OCI-LY1 (cell line): ENCODE measurements at regions not wholly inside any gene's neighbourhood (a gene's known extent, or its start where the extent isn't known, plus 50 kb on each side); places are given as distances from the start of the nearest gene placed in this dataset.

ENCODE experiments used
- H2AFZ ChIP-seq: fragments of 200-600 bp; sonication (generic), shearing (Covaris generic); 2 replicates; pipeline ENCODE4 v1.6.0; 2014; ENCODE audit warnings: antibody characterized with exemption, mild to moderate bottlenecking, low read length
- H3F3A ChIP-seq: fragments of 200-600 bp; sonication (generic), shearing (Covaris generic); 2 replicates; pipeline ENCODE4 v1.6.0; 2014; ENCODE audit warnings: mild to moderate bottlenecking, antibody characterized with exemption, low read length, moderate library complexity; ENCODE audit not compliant: insufficient read depth
- H3K27ac ChIP-seq: fragments of 200-600 bp; sonication (generic); 2 replicates; pipeline ENCODE4 v1.5.1; 2014; ENCODE audit warnings: low read length, mixed run types, mild to moderate bottlenecking, low read depth; ENCODE audit not compliant: poor library complexity, severe bottlenecking
- H3K27me3 ChIP-seq: fragments of 200-600 bp; sonication (generic); 2 replicates; pipeline ENCODE4 v1.6.0; 2014; ENCODE audit warnings: antibody characterized with exemption, mild to moderate bottlenecking, low read length, moderate library complexity; ENCODE audit not compliant: insufficient read depth
- H3K36me3 ChIP-seq: fragments of 200-600 bp; sonication (generic); 2 replicates; pipeline ENCODE4 v1.6.1; 2014; ENCODE audit warnings: mild to moderate bottlenecking, antibody characterized with exemption, low read length, moderate library complexity, mixed read lengths; ENCODE audit not compliant: insufficient read depth
- H3K4me1 ChIP-seq: fragments of 200-600 bp; sonication (generic); 2 replicates; pipeline ENCODE4 v1.5.1; 2014; ENCODE audit warnings: mild to moderate bottlenecking, low read length, moderate library complexity; ENCODE audit not compliant: insufficient read depth, severe bottlenecking
- H3K4me2 ChIP-seq: fragments of 200-600 bp; sonication (generic), shearing (Covaris generic); 2 replicates; pipeline ENCODE4 v1.6.1; 2014; ENCODE audit warnings: low read length
- H3K4me3 ChIP-seq: fragments of 200-600 bp; sonication (generic); 2 replicates; pipeline ENCODE4 v1.5.1; 2014; ENCODE audit warnings: low read length, low read depth, mild to moderate bottlenecking, mixed read lengths; ENCODE audit not compliant: poor library complexity, severe bottlenecking
- H3K79me2 ChIP-seq: fragments of 200-600 bp; shearing (Covaris generic); 2 replicates; pipeline ENCODE4 v1.6.1; 2016; ENCODE audit warnings: mixed run types, low read length, mixed read lengths; ENCODE audit not compliant: insufficient read depth
- H3K9ac ChIP-seq: fragments of 200-600 bp; sonication (generic), shearing (Covaris generic); 2 replicates; pipeline ENCODE4 v1.6.1; 2014; ENCODE audit warnings: mild to moderate bottlenecking, low read length, mixed read lengths
- H3K9me2 ChIP-seq: fragments of 200-600 bp; sonication (generic), shearing (Covaris generic); 2 replicates; pipeline ENCODE4 v1.6.1; 2014; ENCODE audit warnings: low read depth, mild to moderate bottlenecking, low read length, mixed read lengths
- H3K9me3 ChIP-seq: fragments of 200-600 bp; shearing (Covaris generic); 2 replicates; pipeline ENCODE4 v1.6.1; 2014; ENCODE audit warnings: low read length, mixed read lengths
- H4K20me1 ChIP-seq: fragments of 200-600 bp; sonication (generic), shearing (Covaris generic); 2 replicates; pipeline ENCODE4 v1.6.0; 2016; ENCODE audit warnings: mild to moderate bottlenecking, low read length; ENCODE audit not compliant: insufficient read depth
- CTCF ChIP-seq: fragments of 200-600 bp; sonication (generic), shearing (Covaris generic); IDR thresholded peaks from 2 replicates; pipeline ENCODE4 v1.5.1; 2017; ENCODE audit warnings: mild to moderate bottlenecking, antibody characterized with exemption, low read length, moderate library complexity, mixed read lengths
- EZH2 ChIP-seq: fragments of 200-600 bp; sonication (generic), shearing (Covaris generic); IDR thresholded peaks from 2 replicates; pipeline ENCODE4 v1.8.0; 2017; ENCODE audit warnings: borderline replicate concordance, mixed run types, mild to moderate bottlenecking, antibody characterized with exemption, low read length, moderate library complexity, mixed read lengths

- H3K4me3 ChIP-seq: no peak overlapping the region
- H3K4me2 ChIP-seq: no peak overlapping the region
- no peak overlapping the region for H3K27ac ChIP-seq
- H4K20me1 ChIP-seq: no peaks in the 10 kb centered on the region
- H3K36me3 ChIP-seq: no peaks in the 10 kb centered on the region
- H3K27me3 ChIP-seq: no peaks in the 10 kb centered on the region
- H2AFZ ChIP-seq: no peak overlapping the region
- no peaks in the 10 kb centered on the region for H3K9me3 ChIP-seq
- TF ChIP-seq CTCF (no peak), EZH2 (no peak)
- no peaks in the 10 kb centered on the region for H3K79me2 ChIP-seq
- no peak overlapping the region for H3K9ac ChIP-seq
- no peaks in the 10 kb centered on the region for H3F3A ChIP-seq
- H3K4me1 ChIP-seq: no peaks in the 10 kb centered on the region
- H3K9me2 ChIP-seq: no peaks in the 10 kb centered on the region
Measured at GRCh38 chr2:857081-857480, 93.6 kb upstream of the SNTG2 start.

- no peak overlapping the region for H2AFZ ChIP-seq
- H3K4me1 ChIP-seq: no peaks in the 10 kb centered on the region
- H3K79me2 ChIP-seq: no peaks in the 10 kb centered on the region
- TF ChIP-seq EZH2 (no peak), CTCF (no peak)
- H3K27ac ChIP-seq: no peak overlapping the region
- no peaks in the 10 kb centered on the region for H3F3A ChIP-seq
- no peaks in the 10 kb centered on the region for H3K36me3 ChIP-seq
- H3K9ac ChIP-seq: no peak overlapping the region
- H3K9me3 ChIP-seq: no peaks in the 10 kb centered on the region
- H4K20me1 ChIP-seq: no peaks in the 10 kb centered on the region
- no peaks in the 10 kb centered on the region for H3K27me3 ChIP-seq
- H3K4me2 ChIP-seq: no peak overlapping the region
- H3K4me3 ChIP-seq: no peak overlapping the region
- H3K9me2 ChIP-seq: no peaks in the 10 kb centered on the region
Measured at GRCh38 chr2:856456-856855, 94.2 kb upstream of the SNTG2 start.

GRCh38 chr2:856041-856440 lies 94.6 kb upstream of the SNTG2 start:
- Histone ChIP-seq H3K4me2 (no peak overlapping the region), H2AFZ (no peak overlapping the region), H3K9ac (no peak overlapping the region), H3K4me3 (no peak overlapping the region), H3K36me3 (no peaks in the 10 kb centered on the region), H3K9me3 (no peaks in the 10 kb centered on the region), H3K79me2 (no peaks in the 10 kb centered on the region), H3F3A (no peaks in the 10 kb centered on the region), H3K27me3 (no peaks in the 10 kb centered on the region), H3K27ac (no peak overlapping the region), H3K9me2 (no peaks in the 10 kb centered on the region), H3K4me1 (no peaks in the 10 kb centered on the region), H4K20me1 (no peaks in the 10 kb centered on the region)
- TF ChIP-seq EZH2 (no peak), CTCF (no peak)
